ENCODE measurements at regions not wholly inside any gene's neighbourhood (a gene's known extent, or its start where the extent isn't known, plus 50 kb on each side); places are given as distances from the start of the nearest gene placed in this dataset.
"Not testable (repeated sequence)": the region's sequence is repeated elsewhere in the genome, so short reads cannot be mapped to it uniquely, and the experiment has no call there.

GRCh38 chr2:31788273-31788672 is 207.5 kb upstream of the SRD5A2 start:
- Mint-ChIP-seq H3K27ac (no peak overlapping the region), H3K27me3 (ENCODE audit: insufficient read depth, low read depth) (peaks cover 3% of the 10 kb centered on the region), H3K4me3 (no peak overlapping the region), H3K36me3 (no peaks in the 10 kb centered on the region), H3K4me1 (no peaks in the 10 kb centered on the region), H3K9me3 (no peaks in the 10 kb centered on the region)
- Histone ChIP-seq H3K79me2 (ENCODE audit: low read depth) (no peaks in the 10 kb centered on the region), H4K20me1 (ENCODE audit: low read depth) (no peaks in the 10 kb centered on the region), H3K27me3 (no peaks in the 10 kb centered on the region), H3F3A (ENCODE audit: low read depth) (no peaks in the 10 kb centered on the region), H3K9ac (no peak overlapping the region), H3K4me3 (no peak overlapping the region), H3K4me2 (no peak overlapping the region), H3K36me3 (no peaks in the 10 kb centered on the region), H3K9me3 (ENCODE audit: low read depth) (no peaks in the 10 kb centered on the region), H2AFZ (replicated peaks) (no peak overlapping the region), H3K27ac (no peak overlapping the region), H3K4me1 (no peaks in the 10 kb centered on the region)
- no peak for DNase-seq (ENCODE audit: low spot score)
- no peak for TF ChIP-seq EZH2phosphoT487 (IDR thresholded peaks at IDR 0.05)
- no peak for TF ChIP-seq CTCF (IDR thresholded peaks at IDR 0.05)
- TF ChIP-seq EZH2 (IDR thresholded peaks at IDR 0.05): no peak

- no peaks in the 10 kb centered on the region for H3K36me3 Mint-ChIP-seq
- H3K27ac Mint-ChIP-seq: no peak overlapping the region
- H3K79me2 ChIP-seq (ENCODE audit: low read depth): no peaks in the 10 kb centered on the region
- H3K9me3 Mint-ChIP-seq: peaks cover 5% of the 10 kb centered on the region
- H3K9me3 ChIP-seq (ENCODE audit: low read depth): no peaks in the 10 kb centered on the region
- no peaks in the 10 kb centered on the region for H3F3A ChIP-seq (ENCODE audit: low read depth)
- no peak for DNase-seq (ENCODE audit: low spot score)
- H3K9ac ChIP-seq: no peak overlapping the region
- no peaks in the 10 kb centered on the region for H3K4me1 ChIP-seq
- H3K36me3 ChIP-seq: no peaks in the 10 kb centered on the region
- H3K27me3 Mint-ChIP-seq (ENCODE audit: insufficient read depth, low read depth): peaks cover 3% of the 10 kb centered on the region
- no peaks in the 10 kb centered on the region for H3K27me3 ChIP-seq
- no peak overlapping the region for H3K4me2 ChIP-seq
- no peaks in the 10 kb centered on the region for H4K20me1 ChIP-seq (ENCODE audit: low read depth)
- no peak overlapping the region for H3K4me3 ChIP-seq
- H2AFZ ChIP-seq (replicated peaks): no peak overlapping the region
- H3K4me3 Mint-ChIP-seq: no peak overlapping the region
- no peak overlapping the region for H3K27ac ChIP-seq
- TF ChIP-seq CTCF (IDR thresholded peaks at IDR 0.05) (no peak), EZH2phosphoT487 (IDR thresholded peaks at IDR 0.05) (no peak), EZH2 (IDR thresholded peaks at IDR 0.05) (no peak)
- H3K4me1 Mint-ChIP-seq: no peaks in the 10 kb centered on the region
Measured at GRCh38 chr2:31785876-31786275, 205.1 kb upstream of the SRD5A2 start.

GRCh38 chr2:31784868-31785267 is 204.1 kb upstream of the SRD5A2 start:
- no peaks in the 10 kb centered on the region for H3K36me3 Mint-ChIP-seq
- no peaks in the 10 kb centered on the region for H3K4me1 ChIP-seq
- no peaks in the 10 kb centered on the region for H3K9me3 ChIP-seq (ENCODE audit: low read depth)
- no peak overlapping the region for H3K9ac ChIP-seq
- H3K79me2 ChIP-seq (ENCODE audit: low read depth): no peaks in the 10 kb centered on the region
- H3K27me3 Mint-ChIP-seq (ENCODE audit: insufficient read depth, low read depth): peaks cover 3% of the 10 kb centered on the region
- H3K4me3 ChIP-seq: no peak overlapping the region
- H3K27me3 ChIP-seq: no peaks in the 10 kb centered on the region
- peaks cover 5% of the 10 kb centered on the region for H3K9me3 Mint-ChIP-seq
- no peaks in the 10 kb centered on the region for H4K20me1 ChIP-seq (ENCODE audit: low read depth)
- no peaks in the 10 kb centered on the region for H3K36me3 ChIP-seq
- no peak overlapping the region for H3K27ac Mint-ChIP-seq
- DNase-seq (ENCODE audit: low spot score): no peak
- no peak overlapping the region for H3K4me2 ChIP-seq
- H2AFZ ChIP-seq (replicated peaks): no peak overlapping the region
- no peak overlapping the region for H3K27ac ChIP-seq
- H3K4me3 Mint-ChIP-seq: no peak overlapping the region
- TF ChIP-seq EZH2 (IDR thresholded peaks at IDR 0.05) (no peak), EZH2phosphoT487 (IDR thresholded peaks at IDR 0.05) (no peak), CTCF (IDR thresholded peaks at IDR 0.05) (no peak)
- H3F3A ChIP-seq (ENCODE audit: low read depth): no peaks in the 10 kb centered on the region
- H3K4me1 Mint-ChIP-seq: no peaks in the 10 kb centered on the region

GRCh38 chr2:31783446-31784091 is 202.8 kb upstream of the SRD5A2 start:
- not testable (repeated sequence) for H3K36me3 ChIP-seq; H3K27me3 Mint-ChIP-seq (ENCODE audit: insufficient read depth, low read depth); H3K79me2 ChIP-seq (ENCODE audit: low read depth); H3K27ac ChIP-seq; H3K4me3 ChIP-seq; H3K4me2 ChIP-seq; H4K20me1 ChIP-seq (ENCODE audit: low read depth); H3K4me3 Mint-ChIP-seq; H3K9ac ChIP-seq; H3K36me3 Mint-ChIP-seq; DNase-seq (ENCODE audit: low spot score); H3K9me3 ChIP-seq (ENCODE audit: low read depth); H3F3A ChIP-seq (ENCODE audit: low read depth); H3K9me3 Mint-ChIP-seq; H3K4me1 Mint-ChIP-seq; H2AFZ ChIP-seq (replicated peaks); H3K27ac Mint-ChIP-seq; H3K27me3 ChIP-seq; H3K4me1 ChIP-seq
